ENCODE measurements at regions not wholly inside any gene's neighbourhood (a gene's known extent, or its start where the extent isn't known, plus 50 kb on each side); places are given as distances from the start of the nearest gene placed in this dataset.

- ChIA-PET CTCF (no interaction called here), RAD21 (ENCODE audit: low non-redundant PET in 1 of 2, low total read pairs in 2 of 2, uncharacterized antibody in 2 of 2, unreplicated experiment in 2 of 2) (no interaction called here), POLR2A (no interaction called here)
- ATAC-seq: no peak
- intact Hi-C loops (cut with micrococcal nuclease): no loop called here
- Histone ChIP-seq H3K27ac (ENCODE audit: low read depth, low read length) (no peak overlapping the region), H3K27me3 (ENCODE audit: insufficient read depth, low read length) (no peaks in the 10 kb centered on the region), H3K9ac (ENCODE audit: low read length) (no peak overlapping the region), H3K9me3 (ENCODE audit: control insufficient read depth in 1 of 2, insufficient read depth in 1 of 2, low read depth in 1 of 2, low read length in 2 of 2) (no peaks in the 10 kb centered on the region; a peak in 1 of 4 replicates), H4K20me1 (ENCODE audit: insufficient read depth) (no peaks in the 10 kb centered on the region), H3K4me2 (ENCODE audit: low read length) (no peak overlapping the region), H3K79me2 (ENCODE audit: insufficient read depth, low read length) (no peaks in the 10 kb centered on the region), H3K9me2 (ENCODE audit: insufficient read depth) (no peaks in the 10 kb centered on the region), H2AFZ (ENCODE audit: low read depth, low read length, poor library complexity, severe bottlenecking) (no peak overlapping the region), H3K4me3 (replicated peaks in 1 of 2; ENCODE audit: low read depth in 1 of 2, low read length in 2 of 2) (no peak overlapping the region), H3K4me1 (ENCODE audit: control insufficient read depth in 1 of 2, insufficient read depth in 2 of 2, low read length in 2 of 2) (no peaks in the 10 kb centered on the region), H3K36me3 (ENCODE audit: control insufficient read depth in 1 of 2, insufficient read depth in 2 of 2, low read length in 2 of 2) (no peaks in the 10 kb centered on the region)
- DNase-seq (ENCODE audit: low read depth, low spot score): no peak
- no peak for TF ChIP-seq EZH2phosphoT487 (IDR thresholded peaks at IDR 0.05; ENCODE audit: borderline replicate concordance)
- no peak for TF ChIP-seq RAD21 (IDR thresholded peaks at IDR 0.05; ENCODE audit: low read depth)
- TF ChIP-seq ELF1 (IDR thresholded peaks at IDR 0.05; ENCODE audit: borderline replicate concordance, low read depth): no peak
- TF ChIP-seq MAX (IDR thresholded peaks at IDR 0.05): no peak
- TF ChIP-seq REST (IDR thresholded peaks at IDR 0.05; ENCODE audit: low read depth): no peak
- no peak for TF ChIP-seq FOSL1 (IDR thresholded peaks at IDR 0.05; ENCODE audit: low read depth)
- no peak for TF ChIP-seq CEBPB (IDR thresholded peaks at IDR 0.05; ENCODE audit: low read depth)
- BruUV-seq (replicated peaks): no TSS peak
Observed at GRCh38 chr2:184030989-184031388, 567.3 kb upstream of the ZNF804A start.
